GM06990 (cell line): ENCODE measurements at regions not wholly inside any gene's neighbourhood (a gene's known extent, or its start where the extent isn't known, plus 50 kb on each side); places are given as distances from the start of the nearest gene placed in this dataset.

Experiments
- DNase-seq: peaks from one replicate; pipeline ENCODE4 v3.0.0-alpha.2; 2011; ENCODE audit not compliant: insufficient read length; ENCODE audit errors: extremely low read depth
- H3K27me3 ChIP-seq: replicated peaks from 2 replicates; pipeline ENCODE4 v1.6.0; 2011; ENCODE audit warnings: low read length; ENCODE audit not compliant: control insufficient read depth, insufficient read depth
- H3K36me3 ChIP-seq: 2 replicates; pipeline ENCODE4 v1.5.1; 2011; ENCODE audit warnings: low read length; ENCODE audit not compliant: control insufficient read depth, insufficient read depth
- H3K4me3 ChIP-seq: replicated peaks from 2 replicates; pipeline ENCODE4 v1.5.1; 2011; ENCODE audit warnings: low read depth, mild to moderate bottlenecking, control low read depth, low read length
- CTCF ChIP-seq: IDR thresholded peaks from 2 replicates; pipeline ENCODE4 v1.5.1; 2011; ENCODE audit warnings: low read length, control low read depth, mild to moderate bottlenecking, inconsistent platforms; ENCODE audit not compliant: insufficient read depth, poor library complexity, severe bottlenecking

DNA sequence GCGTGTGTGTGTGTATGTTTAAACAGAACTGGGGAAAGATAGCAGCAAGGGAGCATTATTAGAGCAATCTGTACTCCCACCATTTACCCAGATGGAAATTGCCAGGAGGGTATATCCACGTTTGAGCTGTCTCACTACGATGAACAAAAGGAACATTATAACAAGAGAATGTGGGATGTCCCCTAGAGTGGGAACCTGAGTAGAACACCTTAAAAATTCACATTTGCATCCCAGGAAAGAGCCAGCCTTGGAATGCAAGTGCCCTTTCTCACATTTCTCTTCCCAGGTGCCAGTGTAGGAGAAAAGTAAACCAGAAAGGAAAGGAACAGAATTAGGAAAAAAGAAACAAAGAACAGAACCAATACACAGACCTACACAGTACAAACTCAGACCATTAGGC is 95.3 kb upstream of the PTPRZ1 start:
- TF ChIP-seq CTCF: no peak
- no peaks in the 10 kb centered on the region for H3K27me3 ChIP-seq
- no peaks in the 10 kb centered on the region for H3K36me3 ChIP-seq
- no peak overlapping the region for H3K4me3 ChIP-seq
- DNase-seq: no peak

DNA sequence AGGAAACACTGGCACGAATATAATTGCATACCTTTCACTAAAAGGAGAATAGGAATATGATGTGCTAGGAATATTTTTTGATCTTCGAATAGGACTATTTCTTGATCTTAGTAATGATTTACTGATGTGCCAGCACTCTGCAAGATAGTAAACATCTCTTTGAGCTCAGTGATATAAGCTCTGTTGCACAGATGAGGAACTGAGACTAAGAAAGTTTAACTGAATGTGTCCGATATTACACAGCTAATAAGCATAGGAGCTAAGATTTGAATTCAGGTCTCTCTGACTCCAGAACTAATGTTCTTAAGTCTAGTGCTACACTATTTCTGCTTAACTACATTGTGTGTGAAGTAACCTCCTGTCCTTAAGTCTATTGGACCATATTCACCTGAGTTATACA is 98.4 kb upstream of the PTPRZ1 start:
- no peak overlapping the region for H3K4me3 ChIP-seq
- H3K27me3 ChIP-seq: no peaks in the 10 kb centered on the region
- no peak for TF ChIP-seq CTCF
- no peaks in the 10 kb centered on the region for H3K36me3 ChIP-seq
- no peak for DNase-seq

DNA sequence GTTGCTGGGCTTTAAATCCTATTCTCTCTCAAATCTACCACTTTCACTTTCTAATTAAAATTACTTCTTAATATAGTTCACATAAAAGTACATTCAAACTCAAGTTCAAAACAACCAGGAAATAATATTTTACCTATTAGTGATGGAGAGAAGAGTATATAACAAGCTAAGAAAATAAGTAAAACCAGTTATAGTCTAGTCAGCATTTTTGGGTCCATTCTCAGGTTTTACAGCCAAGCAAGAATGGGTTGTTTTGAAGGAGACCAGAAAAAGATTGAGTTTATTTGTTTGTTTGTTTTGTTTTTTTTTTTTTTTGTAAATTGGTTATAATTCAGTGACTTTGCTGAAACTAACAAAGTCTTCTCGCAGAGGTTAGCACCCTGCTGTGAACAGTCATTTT is 106.3 kb upstream of the PTPRZ1 start:
- Histone ChIP-seq H3K36me3 (no peaks in the 10 kb centered on the region), H3K27me3 (no peaks in the 10 kb centered on the region), H3K4me3 (no peak overlapping the region)
- no peak for DNase-seq
- no peak for TF ChIP-seq CTCF

GRCh38 chr7:121761399-121761798 is 111.6 kb upstream of the PTPRZ1 start:
- no peak for DNase-seq
- TF ChIP-seq CTCF: no peak

GRCh38 chr7:121755818-121756552 is 117.0 kb upstream of the PTPRZ1 start:
- Histone ChIP-seq H3K36me3 (no peaks in the 10 kb centered on the region), H3K4me3 (no peak overlapping the region), H3K27me3 (no peaks in the 10 kb centered on the region)
- no peak for TF ChIP-seq CTCF
- no peak for DNase-seq

More at GRCh38 chr7:121761399-121761798, 111.6 kb upstream of the PTPRZ1 start:
- Histone ChIP-seq H3K27me3 (no peaks in the 10 kb centered on the region), H3K36me3 (no peaks in the 10 kb centered on the region), H3K4me3 (no peak overlapping the region)

- H3K4me3 ChIP-seq: no peak overlapping the region
- DNase-seq: no peak
- H3K27me3 ChIP-seq: no peaks in the 10 kb centered on the region
- H3K36me3 ChIP-seq: no peaks in the 10 kb centered on the region
- TF ChIP-seq CTCF: no peak
Observed at GRCh38 chr7:121755286-121755685, 117.7 kb upstream of the PTPRZ1 start.
